Effector CD4-positive, alpha-beta T cell (primary cell): ENCODE measurements at regions not wholly inside any gene's neighbourhood (a gene's known extent, or its start where the extent isn't known, plus 50 kb on each side); places are given as distances from the start of the nearest gene placed in this dataset.

Experiments
- DNase-seq: peaks from one replicate; pipeline ENCODE4 v3.0.0-alpha.2; 2020

DNA sequence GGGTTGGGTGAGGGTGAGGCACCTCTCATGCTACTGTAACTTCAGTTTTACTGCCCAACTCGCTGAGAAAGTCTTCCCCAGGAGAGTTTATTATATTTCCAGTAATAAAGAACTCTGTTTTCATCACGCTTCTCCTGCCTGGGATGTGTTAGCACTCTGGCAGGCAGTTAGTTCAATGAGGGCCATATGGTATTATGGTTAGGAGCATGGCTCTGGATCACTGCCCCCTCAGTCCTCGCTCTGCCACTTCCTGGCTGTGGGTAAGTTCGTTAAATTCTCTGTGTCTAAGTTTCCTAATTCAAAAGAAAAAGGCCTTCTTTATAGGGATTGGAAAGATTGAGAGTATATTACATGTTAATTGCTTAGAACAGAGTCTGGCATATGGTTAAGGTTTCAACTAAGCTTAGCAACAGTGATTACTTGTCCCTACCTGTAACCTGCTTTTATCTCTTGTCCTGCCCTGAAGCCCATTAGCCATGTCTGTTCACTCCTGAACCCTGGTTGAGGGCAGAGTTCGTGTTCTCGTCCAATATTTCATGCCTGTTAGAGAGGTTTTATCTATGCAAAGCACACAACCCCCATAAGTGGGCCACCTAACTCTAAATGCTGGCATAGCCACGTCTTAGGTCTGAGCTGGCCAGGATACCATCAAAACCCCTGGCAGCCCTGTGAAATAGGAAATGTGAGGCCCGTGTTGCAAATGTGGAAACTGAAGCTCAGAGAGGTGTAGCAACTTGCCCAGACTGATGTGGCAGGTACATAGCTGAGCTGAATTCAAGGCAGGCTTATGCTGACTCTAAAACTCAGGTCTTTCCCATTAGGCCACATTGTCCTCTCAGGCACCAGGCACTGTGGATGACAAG lies 342.5 kb upstream of the JARID2 start:
- DNase-seq: no peak

DNA sequence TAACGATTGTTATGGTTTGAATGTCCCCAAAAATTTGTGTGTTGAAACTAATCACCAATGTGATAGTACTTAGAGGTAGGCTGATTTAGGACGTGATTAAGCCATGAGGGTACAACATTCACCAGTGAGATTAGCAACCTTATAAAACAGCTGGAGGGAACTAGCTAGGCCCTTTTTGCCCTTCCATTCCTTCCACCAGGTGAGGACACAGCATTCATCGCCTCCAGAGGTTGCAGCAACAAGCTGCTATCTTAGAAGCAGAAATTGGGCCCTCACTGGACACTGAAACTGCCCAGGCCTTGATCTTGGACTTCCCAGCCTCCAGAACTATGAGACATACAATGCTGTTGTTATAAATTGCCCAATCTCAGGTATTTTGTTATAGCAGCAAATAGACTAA lies 340.7 kb upstream of the JARID2 start:
- no peak for DNase-seq

DNA sequence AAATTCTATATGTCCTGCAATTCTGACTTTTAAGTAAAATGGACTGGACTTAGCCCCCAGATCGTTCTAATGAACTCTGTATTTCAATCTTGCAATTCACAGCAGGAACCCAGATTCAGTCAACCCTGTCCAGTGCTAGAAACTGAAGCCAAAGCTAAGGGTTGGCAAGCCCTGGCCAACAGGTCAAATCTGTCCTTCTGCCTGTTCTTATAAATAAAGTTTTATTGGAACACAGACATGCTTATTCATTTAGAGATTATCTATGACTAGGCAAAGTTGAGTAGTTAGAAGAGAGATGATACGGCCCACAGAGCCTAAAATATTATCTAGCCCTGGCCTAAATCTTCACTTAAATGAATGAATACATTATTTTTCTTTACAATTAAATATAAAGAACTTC lies 339.2 kb upstream of the JARID2 start:
- DNase-seq: no peak

DNA sequence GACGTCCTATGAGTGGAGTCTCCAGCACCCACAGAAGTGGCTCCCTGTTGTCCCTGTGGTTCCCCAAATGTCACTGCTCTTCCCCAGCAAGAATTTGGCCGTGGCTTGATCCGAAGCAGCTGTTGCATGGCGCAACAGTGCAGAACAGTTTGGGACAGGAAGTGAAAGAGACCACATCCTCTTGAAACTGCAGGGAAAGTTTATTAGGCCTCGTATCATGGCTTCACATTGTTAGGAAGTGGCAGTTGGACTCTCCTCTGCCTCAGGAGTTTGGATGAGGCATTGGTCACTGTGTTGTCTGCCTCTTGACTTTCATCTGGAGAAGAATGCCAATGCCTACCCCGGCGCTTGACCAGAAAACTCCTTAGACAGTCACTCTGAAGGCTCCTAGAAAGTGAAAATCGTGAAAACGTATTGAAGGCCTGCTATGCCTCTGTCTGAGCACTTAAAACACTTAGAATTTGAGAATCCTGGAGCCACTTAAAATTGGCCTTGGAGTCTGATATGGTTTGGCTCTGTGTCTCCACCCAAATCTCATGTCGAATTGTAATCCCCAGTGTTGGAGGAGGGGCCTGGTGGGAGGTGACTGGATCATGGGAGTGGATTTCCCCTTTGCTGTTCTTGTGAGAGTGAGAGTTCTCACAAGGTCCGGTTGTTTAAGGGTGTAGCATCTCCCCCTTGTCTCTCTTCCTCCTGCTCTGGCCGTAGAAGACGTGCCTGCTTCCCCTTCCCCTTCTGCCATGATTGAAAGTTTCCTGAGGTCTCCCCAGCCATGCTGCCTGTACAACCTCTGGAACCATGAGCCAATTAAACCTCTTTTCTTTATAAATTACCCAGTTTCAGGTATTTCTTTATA lies 334.9 kb upstream of the JARID2 start:
- DNase-seq: no peak

DNA sequence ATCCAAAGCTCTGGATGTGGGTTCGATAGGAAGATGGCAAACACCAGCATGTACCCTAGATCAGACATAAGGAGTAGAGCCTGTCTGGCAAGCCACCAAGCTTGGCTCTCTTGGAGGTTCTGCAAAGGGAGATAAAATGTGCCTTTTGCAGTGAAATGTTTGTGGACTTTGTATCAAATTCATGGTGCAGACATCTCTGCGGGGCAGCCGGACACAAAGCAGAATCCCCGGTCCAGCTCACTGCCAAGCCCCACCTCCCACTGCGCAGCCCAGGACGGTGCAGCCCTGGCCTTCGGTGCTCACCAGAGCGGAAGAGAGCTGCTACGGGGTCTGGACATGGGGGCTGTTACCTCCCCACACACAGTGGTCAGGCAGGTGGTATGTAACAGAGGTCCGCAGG lies 333.6 kb upstream of the JARID2 start:
- no peak for DNase-seq

DNA sequence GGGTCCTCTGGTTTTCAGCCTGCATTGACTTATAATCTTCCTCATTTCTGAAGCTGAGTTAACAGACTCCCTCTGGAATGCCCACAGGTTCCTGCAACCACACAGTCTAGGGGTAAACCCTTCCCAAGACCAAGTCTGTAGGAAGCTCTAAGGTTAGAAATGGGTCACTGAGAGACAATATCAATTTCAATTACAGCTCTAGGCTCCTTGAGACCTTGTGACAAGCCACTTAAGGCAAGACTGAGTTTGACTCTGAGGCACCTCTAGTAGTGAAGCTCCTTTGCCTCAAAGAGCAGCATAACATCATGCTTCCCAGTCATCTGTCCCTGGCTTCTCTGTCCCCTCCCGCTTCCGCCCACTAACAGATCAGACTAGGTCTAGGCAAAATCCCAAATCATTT lies 333.2 kb upstream of the JARID2 start:
- no peak for DNase-seq

DNA sequence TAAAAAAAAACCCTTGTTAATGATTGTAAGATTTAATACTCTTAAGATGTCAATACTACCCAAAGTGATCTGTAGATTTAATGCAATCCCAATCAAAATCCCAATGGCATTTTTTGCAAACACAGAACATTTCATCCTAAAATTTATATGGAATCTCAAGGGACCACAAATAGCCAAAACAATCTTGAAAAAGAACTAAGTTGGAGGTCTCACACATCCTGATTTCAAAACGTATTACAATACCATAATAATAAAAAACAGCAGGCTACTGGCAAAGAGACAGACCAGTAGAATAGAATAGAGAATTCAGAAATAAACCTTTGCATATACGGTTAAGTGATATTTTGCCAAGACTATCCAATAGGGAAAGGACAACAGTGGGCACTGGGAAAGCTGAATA lies 331.9 kb upstream of the JARID2 start:
- DNase-seq: no peak

DNA sequence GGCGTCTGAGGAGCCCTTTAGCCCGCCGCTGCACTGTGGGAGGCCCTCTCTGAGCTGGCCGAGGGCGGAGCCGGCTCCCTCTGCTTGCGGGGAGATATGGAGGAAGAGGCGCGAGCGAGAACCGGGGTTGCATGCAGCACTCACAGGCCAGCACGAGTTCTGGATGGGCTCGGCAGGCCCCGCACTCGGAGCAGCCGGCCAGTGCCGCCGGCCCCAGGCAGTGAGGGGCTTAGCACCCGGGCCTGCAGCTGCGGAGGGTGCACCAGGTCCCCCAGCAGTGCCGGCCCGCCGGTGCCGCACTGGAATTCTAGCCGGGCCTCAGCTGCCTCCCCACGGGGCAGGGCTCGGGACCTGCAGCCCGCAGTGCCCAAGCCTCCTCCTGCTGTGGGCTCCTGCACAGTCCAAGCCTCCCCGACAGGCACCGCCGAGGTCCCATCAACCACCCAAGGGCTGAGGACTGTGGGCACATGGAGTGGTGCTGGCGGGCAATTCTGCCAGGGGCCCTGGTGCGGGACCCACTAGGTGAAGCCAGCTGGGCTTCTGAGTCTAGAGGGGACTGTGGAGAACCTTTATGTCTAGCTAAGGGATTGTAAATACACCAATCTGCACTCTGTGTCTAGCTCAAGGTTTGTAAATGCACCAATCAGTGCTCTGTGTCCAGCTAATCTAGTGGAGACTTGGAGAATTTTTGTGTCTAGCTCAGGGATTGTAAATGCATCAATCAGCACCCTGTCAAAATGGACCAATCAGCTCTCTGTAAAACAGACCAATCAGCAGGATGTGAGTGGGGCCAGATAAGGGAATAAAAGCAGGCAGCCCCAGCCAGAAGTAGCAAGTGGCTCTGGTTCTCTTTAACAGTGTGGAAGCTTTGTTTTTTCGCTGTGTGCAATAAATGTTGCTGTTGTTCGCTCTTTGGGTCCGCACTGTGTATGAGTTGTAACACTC lies 329.7 kb upstream of the JARID2 start:
- no peak for DNase-seq

DNA sequence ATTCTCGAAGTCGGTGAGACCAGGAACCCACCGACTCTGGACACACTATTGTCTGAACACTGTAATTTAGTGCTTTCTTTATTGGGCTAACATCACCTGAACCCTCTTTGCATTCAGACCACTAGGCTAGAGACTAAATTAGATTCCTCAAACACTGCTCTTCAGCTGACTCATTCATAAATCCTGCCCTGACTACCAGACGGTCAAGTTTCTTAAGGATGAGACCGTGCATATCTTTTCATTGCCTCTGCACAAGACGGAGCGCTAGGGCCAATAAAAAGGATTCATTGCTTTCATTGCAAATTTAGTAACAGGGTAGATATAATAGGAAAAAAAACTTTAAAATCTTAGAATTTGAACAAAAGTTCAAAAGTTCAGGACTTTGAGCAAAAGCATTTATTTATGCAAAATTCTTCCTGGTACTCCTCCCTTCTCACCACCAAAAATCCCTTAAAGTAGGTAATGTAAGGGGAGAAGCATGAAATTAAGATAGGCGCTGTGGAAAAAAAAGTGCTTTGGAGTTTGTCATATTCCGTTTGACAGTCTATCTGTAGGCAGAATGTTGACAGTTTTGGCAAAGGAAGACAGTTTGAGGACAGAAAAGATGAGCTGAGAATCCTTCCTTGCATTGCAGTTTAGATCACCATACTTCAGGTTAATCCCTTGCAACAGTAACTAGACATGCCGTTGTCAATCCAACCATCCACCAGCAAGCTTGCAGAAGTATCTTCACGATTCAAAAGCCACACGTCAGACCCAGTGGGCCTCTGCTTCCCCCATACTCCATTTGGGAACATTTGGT lies 328.6 kb upstream of the JARID2 start:
- no peak for DNase-seq

DNA sequence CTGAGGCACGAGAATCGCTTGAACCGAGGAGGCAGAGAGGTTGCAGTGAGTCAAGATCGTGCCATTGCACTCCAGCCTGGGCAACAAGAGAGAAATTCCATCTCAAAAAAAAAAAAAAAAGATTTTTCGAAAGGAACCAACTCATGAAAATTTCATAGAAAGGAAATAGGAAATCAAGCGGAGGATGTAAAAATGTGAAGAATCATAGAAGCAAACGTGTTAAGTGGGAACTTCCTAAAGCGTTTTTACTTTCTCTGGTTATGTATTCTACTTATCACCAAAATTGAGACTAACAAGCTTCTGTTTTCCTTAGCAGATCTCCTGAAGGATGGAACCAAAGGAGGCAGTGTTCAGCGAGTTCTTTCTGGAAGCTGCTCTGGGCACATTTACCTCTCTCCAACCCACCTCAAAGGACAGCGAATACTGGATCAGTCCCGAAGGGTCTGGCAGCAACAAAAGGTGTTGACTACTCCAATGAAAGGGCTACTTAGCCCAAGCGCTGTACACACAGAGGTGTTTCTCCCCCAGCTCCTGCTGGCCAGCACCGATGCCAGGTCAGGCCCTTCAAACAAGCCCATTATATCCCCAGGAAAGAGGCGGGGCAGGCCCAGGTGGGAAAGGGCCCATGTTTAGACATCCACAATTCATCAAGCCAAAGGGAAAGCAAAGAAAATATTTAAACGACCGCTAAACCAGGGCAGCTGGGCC lies 327.5 kb upstream of the JARID2 start:
- no peak for DNase-seq

DNA sequence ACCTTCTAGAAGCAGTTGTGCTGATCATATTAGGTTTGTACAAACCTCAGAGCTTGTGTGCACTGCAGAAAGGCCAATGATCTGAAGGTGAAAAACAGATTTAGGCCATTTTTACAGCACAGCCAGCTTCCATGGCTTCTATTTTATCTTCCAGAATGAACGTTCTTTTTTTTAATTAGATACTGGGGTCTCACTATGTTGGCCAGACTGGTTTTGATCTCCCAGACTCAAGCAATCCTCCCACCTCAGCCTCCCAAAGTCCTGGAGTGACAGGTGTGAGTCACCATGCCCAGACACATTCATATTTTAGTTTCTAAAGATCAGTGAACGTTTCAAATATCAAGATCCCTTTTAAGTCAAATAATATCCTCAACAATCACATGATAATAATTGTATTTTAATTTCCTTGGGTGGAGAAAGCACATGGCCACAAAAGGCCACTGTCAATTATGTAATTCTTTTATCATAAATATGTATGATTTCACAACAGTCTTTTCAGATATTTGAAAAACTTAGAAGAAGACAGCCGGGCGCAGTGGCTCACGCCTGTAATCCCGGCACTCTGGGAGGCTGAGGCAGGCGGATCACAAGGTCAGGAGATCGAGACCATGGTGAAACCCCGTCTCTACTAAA lies 326.7 kb upstream of the JARID2 start:
- DNase-seq: no peak

DNA sequence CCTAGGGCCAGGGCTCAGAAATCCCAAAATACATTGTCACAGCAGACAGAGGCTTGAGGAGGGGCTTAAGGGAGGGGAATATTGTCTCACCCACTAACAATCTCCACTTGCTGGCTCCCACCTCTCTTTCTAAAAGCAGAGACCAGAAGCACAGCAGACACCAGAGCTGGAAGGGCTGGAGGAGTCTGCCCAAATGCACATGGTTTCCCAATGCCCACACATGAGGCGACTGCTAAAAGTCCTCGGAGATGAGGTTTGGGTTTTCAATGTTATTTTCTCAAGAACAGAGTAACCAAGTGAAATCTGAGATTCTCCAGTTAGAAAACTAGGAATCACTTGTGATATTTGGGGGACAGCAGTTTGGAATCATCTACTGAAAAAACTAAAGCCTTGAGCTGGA lies 325.6 kb upstream of the JARID2 start:
- no peak for DNase-seq

DNA sequence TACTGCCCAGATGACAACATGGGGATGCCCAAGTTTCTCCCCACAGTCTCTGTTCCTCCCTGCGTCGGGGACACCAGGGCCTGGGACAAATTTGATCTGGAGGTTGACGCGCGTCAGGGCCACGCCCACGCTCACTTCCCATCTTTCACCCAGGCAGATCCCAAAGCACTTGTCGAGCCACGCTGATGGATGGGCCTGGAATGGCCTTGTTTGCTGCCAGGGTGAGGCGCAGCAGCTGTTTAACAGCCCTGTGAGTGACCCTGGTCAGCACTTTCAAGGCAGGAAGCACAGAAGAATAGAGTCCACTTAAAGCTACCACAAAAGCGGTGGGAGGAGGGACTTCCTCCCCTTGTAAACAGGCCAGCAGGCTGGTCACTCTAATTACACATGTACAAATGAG lies 324.7 kb upstream of the JARID2 start:
- no peak for DNase-seq

DNA sequence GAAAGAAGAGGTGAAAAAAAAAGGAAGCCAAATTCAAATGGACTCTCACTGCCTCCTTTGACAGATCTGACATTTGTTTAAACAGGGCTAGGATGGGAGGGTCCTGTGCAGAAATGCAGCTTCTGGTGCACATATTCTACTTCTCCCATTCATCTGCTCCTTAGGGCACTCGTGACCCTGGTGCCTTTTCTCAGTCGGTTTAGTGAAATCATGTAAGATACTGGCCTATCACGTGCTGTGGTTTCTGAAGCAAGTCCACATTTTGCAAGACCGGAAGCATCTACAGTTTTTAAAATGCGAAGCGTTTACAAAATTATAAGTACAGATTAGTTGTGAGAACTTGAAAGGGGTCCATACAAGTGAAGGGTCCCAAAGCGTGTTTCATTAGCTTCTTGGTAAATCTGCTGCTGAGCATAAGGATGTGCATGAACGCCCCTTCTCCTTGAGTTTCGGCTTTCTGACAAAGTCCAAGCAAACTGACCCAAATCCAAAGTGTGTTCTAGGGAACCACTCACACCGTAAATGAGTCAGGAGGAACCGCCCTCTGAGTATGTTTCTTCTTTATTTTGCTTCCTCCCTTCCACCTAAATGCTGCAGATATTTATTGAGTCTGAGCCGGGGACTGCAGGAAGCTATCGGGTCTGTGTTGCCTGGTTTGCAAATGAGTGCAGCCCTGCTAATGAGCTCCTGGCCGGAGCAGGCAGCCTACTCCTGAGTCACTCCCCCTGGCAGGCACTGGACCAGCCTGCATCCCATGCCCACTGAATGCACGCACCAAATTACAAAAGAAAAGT lies 323.8 kb upstream of the JARID2 start:
- no peak for DNase-seq

DNA sequence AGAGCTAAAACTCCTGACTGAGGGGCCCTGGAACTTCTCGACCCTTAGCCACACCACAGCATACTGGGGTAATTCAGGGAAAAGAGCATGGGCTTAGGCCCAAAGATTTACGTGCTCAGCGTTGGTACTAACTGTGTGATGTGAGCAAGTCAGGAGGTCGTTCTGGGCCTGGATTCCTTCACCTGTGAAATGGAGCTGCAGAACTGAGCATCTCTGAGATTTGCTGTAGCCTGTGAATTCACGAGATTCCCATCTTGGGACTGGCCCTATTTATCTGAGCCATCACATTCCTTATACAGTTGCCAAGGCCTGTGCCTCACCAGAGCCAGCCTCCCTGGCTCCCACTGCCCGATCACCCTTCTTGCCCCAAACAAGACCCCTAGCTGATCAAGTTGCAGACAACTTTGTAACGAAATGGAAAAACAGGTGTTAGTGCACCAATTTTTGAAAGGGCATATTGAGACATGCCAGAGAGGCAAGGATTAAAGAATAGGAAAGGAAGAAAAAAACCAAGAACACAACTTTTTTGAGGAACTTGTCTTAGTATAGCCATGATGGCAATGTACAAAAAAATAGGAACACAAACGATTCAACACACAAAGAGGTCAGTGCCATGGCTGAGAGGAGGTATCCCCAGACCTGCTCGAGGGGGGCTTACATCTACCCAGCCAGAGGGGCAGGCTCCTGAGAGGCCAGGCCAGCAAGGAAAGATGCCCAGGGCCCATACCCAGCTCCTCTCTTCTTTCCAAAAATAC lies 323.0 kb upstream of the JARID2 start:
- no peak for DNase-seq

DNA sequence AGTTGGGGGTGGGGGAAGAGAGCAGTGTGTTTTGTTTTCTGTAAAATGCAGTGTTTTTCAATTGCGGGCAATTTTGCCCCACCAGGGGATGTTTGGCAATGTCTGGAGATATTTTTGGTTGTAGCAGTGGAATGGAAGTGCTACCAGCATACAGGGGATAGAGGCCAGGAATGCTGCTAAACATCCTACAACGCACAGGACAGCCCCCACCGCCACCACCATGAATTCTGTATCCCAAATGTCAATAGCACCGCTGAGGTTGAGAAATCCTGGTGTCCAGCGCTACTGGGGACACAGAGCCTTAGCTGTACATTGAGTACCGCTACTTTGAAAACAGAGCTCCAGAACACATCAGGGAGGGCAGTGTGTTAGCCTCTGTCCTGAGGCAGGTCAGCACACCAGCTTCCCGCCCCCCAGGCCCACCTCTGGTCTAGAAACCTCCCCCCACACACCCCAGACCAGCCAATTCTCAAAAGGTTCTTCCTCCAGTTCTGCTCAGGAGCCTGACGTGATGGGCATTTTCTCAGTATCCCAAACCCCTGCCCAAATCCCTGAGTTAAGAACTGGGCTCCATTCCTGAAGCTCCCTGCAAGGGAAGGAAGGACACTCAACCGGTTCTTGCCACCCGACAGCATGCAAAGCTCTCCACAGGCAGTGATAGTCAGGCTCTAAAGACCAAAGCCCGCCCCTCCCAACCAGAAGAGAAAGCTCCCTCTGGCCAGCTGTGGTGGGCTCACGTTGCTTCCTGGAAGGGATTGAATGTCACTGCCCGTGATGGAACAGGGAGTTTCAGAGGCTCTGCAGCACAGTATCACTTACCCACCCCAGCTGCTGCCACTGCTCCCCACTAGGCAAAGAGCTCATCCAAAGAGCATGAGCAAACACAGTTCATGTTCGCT lies 321.5 kb upstream of the JARID2 start:
- no peak for DNase-seq

DNA sequence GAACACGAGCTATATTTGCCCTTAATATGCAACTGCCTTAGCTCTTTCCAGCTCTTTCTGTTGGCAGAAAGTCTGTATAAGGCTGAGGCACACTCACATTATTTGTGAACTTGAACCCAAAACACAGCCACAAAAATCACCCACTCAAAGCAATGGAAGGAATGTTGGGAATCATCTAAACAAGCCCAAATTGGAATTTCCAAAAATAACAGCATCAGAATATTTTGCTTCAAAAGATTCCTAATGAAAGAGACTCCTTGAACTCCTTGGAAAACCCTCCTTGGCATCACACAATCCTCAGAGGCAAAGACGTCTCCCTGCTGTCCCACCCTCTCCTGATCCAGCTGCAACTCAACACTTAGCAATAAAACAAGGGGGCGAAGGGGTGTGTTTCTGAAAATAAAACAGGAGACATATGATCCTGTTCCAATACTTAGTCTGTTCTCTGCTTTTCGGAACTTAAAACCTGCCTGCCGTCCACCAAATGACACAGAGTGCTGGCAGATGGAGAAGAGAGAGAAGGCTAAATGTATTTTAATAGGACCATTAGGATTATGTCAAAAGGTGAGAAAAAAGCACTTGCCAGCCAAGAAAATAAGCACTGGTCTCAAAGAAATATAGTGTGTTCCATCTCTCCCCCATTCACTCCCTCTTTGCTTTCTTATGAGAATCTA lies 320.7 kb upstream of the JARID2 start:
- DNase-seq: no peak

DNA sequence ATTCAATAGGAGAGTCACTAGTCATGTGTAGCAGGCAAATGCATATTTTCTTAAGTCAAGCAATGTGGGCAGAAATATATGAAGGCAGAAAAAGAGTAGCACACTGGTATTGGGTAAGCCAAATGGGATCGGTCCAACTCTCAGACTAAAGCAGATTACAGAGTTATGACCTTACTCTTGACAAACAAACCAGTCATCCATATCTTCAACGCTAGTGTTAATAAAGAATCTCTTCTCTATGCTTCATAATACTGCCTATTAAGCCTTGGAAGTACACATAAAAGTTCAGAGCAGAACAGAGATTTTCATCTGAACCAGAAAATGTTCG lies 320.2 kb upstream of the JARID2 start:
- DNase-seq: no peak
